Mesenchymal stem cell (in vitro differentiated cells and primary cell): ENCODE measurements at regions not wholly inside any gene's neighbourhood (a gene's known extent, or its start where the extent isn't known, plus 50 kb on each side); places are given as distances from the start of the nearest gene placed in this dataset.

Experiments
- DNase-seq: peaks from one replicate; pipeline ENCODE4 v3.0.0-alpha.2; 2013
- H2AFZ ChIP-seq: one replicate; pipeline ENCODE4 v1.6.1; 2013; ENCODE audit warnings: low read depth, mild to moderate bottlenecking, control low read depth, inconsistent platforms, low read length, moderate library complexity
- H2AK5ac ChIP-seq: 2 replicates; pipeline ENCODE4 v1.6.1; 2013; ENCODE audit warnings: low read length, moderate library complexity, mild to moderate bottlenecking, inconsistent platforms; ENCODE audit not compliant: severe bottlenecking
- H2BK120ac ChIP-seq: one replicate; pipeline ENCODE4 v1.6.1; 2013; ENCODE audit warnings: low read depth, mild to moderate bottlenecking, inconsistent platforms, low read length, moderate library complexity
- H2BK12ac ChIP-seq, 2 experiments: one replicate each; pipeline ENCODE4 v1.6.1; 2013; ENCODE audit warnings: inconsistent platforms in 2 of 2, low read length in 2 of 2, mild to moderate bottlenecking in 2 of 2, moderate library complexity in 2 of 2, control low read depth in 1 of 2
- H2BK15ac ChIP-seq: one replicate; pipeline ENCODE4 v1.6.1; 2013; ENCODE audit warnings: mild to moderate bottlenecking, low read depth, inconsistent platforms; ENCODE audit not compliant: poor library complexity, severe bottlenecking
- H2BK5ac ChIP-seq: 2 replicates; pipeline ENCODE4 v1.6.1; 2013; ENCODE audit warnings: low read depth, mild to moderate bottlenecking, low read length, control low read depth, inconsistent platforms; ENCODE audit not compliant: poor library complexity, severe bottlenecking
- H3K14ac ChIP-seq, 2 experiments: one replicate each; pipeline ENCODE4 v1.6.1; 2013; ENCODE audit warnings: inconsistent platforms in 2 of 2, low read length in 2 of 2, control low read depth in 1 of 2, mild to moderate bottlenecking in 1 of 2, moderate library complexity in 1 of 2
- H3K18ac ChIP-seq, 2 experiments: one replicate each; pipeline ENCODE4 v1.6.1; 2013; ENCODE audit warnings: inconsistent platforms in 2 of 2, low read length in 2 of 2, control low read depth in 1 of 2, low read depth in 1 of 2, mild to moderate bottlenecking in 1 of 2
- H3K23ac ChIP-seq, 2 experiments: one replicate each; pipeline ENCODE4 v1.6.1; 2013; ENCODE audit warnings: inconsistent platforms in 2 of 2, low read length in 2 of 2, mild to moderate bottlenecking in 2 of 2, moderate library complexity in 2 of 2, control low read depth in 1 of 2
- H3K27ac ChIP-seq: 2 replicates; pipeline ENCODE4 v1.5.1; 2013; ENCODE audit warnings: mild to moderate bottlenecking, moderate library complexity, low read length, control low read depth, inconsistent platforms; ENCODE audit not compliant: poor library complexity, severe bottlenecking
- H3K27me3 ChIP-seq, 2 experiments: 2 replicates each; pipeline versions ENCODE4 v1.6.1 to v1.7.0; 2013; ENCODE audit warnings: low read length in 2 of 2, mild to moderate bottlenecking in 2 of 2, moderate library complexity in 2 of 2, control low read depth in 1 of 2, inconsistent platforms in 1 of 2; ENCODE audit not compliant: control insufficient read depth in 1 of 2, insufficient read depth in 1 of 2
- H3K36me3 ChIP-seq, 2 experiments: 2 replicates each; pipeline versions ENCODE4 v1.6.1 to v1.7.0; 2013; ENCODE audit warnings: low read length in 2 of 2, control low read depth in 1 of 2, inconsistent platforms in 1 of 2, low read depth in 1 of 2, mild to moderate bottlenecking in 1 of 2; ENCODE audit not compliant: insufficient read depth in 2 of 2, control insufficient read depth in 1 of 2
- H3K4ac ChIP-seq, 2 experiments: one replicate each; pipeline ENCODE4 v1.6.1; 2013; ENCODE audit warnings: inconsistent platforms in 2 of 2, low read length in 2 of 2, mild to moderate bottlenecking in 2 of 2, moderate library complexity in 2 of 2, control low read depth in 1 of 2, low read depth in 1 of 2
- H3K4me1 ChIP-seq: 2 replicates; pipeline ENCODE4 v1.6.1; 2013; ENCODE audit warnings: low read depth, low read length, control low read depth; ENCODE audit not compliant: control insufficient read depth, insufficient read depth
- H3K4me2 ChIP-seq: 2 replicates; pipeline ENCODE4 v1.6.1; 2013; ENCODE audit warnings: low read length, mild to moderate bottlenecking, inconsistent platforms; ENCODE audit not compliant: poor library complexity, severe bottlenecking
- H3K4me3 ChIP-seq, 2 experiments: 2 replicates each; pipeline versions ENCODE4 v1.5.1 to v1.7.0; 2013; ENCODE audit warnings: low read length in 2 of 2, mild to moderate bottlenecking in 2 of 2, control low read depth in 1 of 2, low read depth in 1 of 2; ENCODE audit not compliant: insufficient read depth in 1 of 2
- H3K79me1 ChIP-seq: replicated peaks from 2 replicates; pipeline ENCODE4 v1.6.1; 2013; ENCODE audit warnings: mild to moderate bottlenecking, control low read depth, low read length, inconsistent platforms; ENCODE audit not compliant: poor library complexity, severe bottlenecking
- H3K9ac ChIP-seq: 2 replicates; pipeline ENCODE4 v1.7.0; 2013; ENCODE audit warnings: mild to moderate bottlenecking, low read length, moderate library complexity
- H3K9me3 ChIP-seq: 2 replicates; pipeline ENCODE4 v1.7.0; 2013; ENCODE audit warnings: mild to moderate bottlenecking, low read length; ENCODE audit not compliant: control insufficient read depth
- H4K8ac ChIP-seq: one replicate; pipeline ENCODE4 v1.6.1; 2013; ENCODE audit warnings: inconsistent platforms, mild to moderate bottlenecking, low read length, moderate library complexity
- H4K91ac ChIP-seq: one replicate; pipeline ENCODE4 v1.6.1; 2013; ENCODE audit warnings: mild to moderate bottlenecking, low read length, inconsistent platforms
- WGBS: methylation state at CpG from one replicate; pipeline ENCODE4 v1.1.7; 2013; ENCODE audit warnings: mixed read lengths; 5-methylcytosine and 5-hydroxymethylcytosine counted together

DNA sequence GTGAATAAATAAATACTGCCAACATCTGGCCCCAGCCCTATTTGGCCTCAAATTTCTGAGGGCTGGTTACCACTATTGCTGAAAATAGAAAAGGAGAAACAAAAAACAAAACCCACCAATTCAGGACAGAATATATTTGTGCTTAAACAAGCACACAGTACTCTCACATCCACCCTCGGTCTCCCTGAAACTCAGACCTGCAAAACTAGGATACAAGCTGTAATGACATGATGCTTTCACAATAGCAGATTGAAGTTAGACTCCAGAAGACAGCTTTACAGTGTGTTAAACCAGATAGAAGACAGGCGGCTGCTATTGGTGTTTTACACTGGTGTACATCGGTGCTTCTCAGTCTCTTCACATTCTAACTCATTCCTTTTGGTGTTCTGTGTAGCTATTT is 214.9 kb upstream of the DMRT1 start:
- Histone ChIP-seq H2AK5ac (no peak overlapping the region), H2BK5ac (no peak overlapping the region), H3K9ac (peak overlapping the region; percentile 73), H2BK12ac (no peak overlapping the region), H2AFZ (no peak overlapping the region), H3K27me3 (no peaks in the 10 kb centered on the region), H3K27ac (no peak overlapping the region), H3K9me3 (no peaks in the 10 kb centered on the region), H3K36me3 (no peaks in the 10 kb centered on the region), H2BK15ac (no peak overlapping the region), H2BK120ac (no peak overlapping the region), H4K91ac (no peak overlapping the region), H3K18ac (no peak overlapping the region), H3K23ac (no peak overlapping the region), H3K4ac (no peak overlapping the region), H3K4me3 (peak overlapping the region in 1 of 2 experiments; percentile 16), H4K8ac (no peak overlapping the region), H3K79me1 (no peaks in the 10 kb centered on the region), H3K4me1 (peaks cover 2% of the 10 kb centered on the region), H3K4me2 (no peak overlapping the region), H3K14ac (no peak overlapping the region)
- DNase-seq = no peak
- WGBS = 83% methylated on average over 2 of the region's 3 CpGs

GRCh38 chr9:627336-627970 is 214.0 kb upstream of the DMRT1 start:
- Histone ChIP-seq H3K36me3 (no peaks in the 10 kb centered on the region), H2AFZ (no peak overlapping the region), H4K8ac (no peak overlapping the region), H3K27me3 (no peaks in the 10 kb centered on the region), H3K4me3 (no peak overlapping the region), H2BK5ac (no peak overlapping the region), H3K9ac (no peak overlapping the region), H2BK120ac (no peak overlapping the region), H2AK5ac (no peak overlapping the region), H3K18ac (no peak overlapping the region), H3K79me1 (no peaks in the 10 kb centered on the region), H4K91ac (no peak overlapping the region), H3K4me1 (peaks cover 2% of the 10 kb centered on the region), H3K9me3 (no peaks in the 10 kb centered on the region), H2BK12ac (no peak overlapping the region), H3K14ac (no peak overlapping the region), H3K4me2 (no peak overlapping the region), H2BK15ac (no peak overlapping the region), H3K27ac (no peak overlapping the region), H3K4ac (no peak overlapping the region), H3K23ac (no peak overlapping the region)
- WGBS = 94% methylated on average over 1 of the region's 2 CpGs
- DNase-seq = no peak

- H3K79me1 ChIP-seq = no peaks in the 10 kb centered on the region
- H3K4ac ChIP-seq = no peak overlapping the region
- no peak overlapping the region for H2BK15ac ChIP-seq
- DNase-seq = no peak
- no peak overlapping the region for H3K23ac ChIP-seq
- H2BK12ac ChIP-seq = no peak overlapping the region
- H4K8ac ChIP-seq = no peak overlapping the region
- no peak overlapping the region for H2BK5ac ChIP-seq
- H2AFZ ChIP-seq = no peak overlapping the region
- no peak overlapping the region for H4K91ac ChIP-seq
- no peak overlapping the region for H3K4me3 ChIP-seq
- H3K9me3 ChIP-seq = no peaks in the 10 kb centered on the region
- 85% methylated on average over 2 of the region's 3 CpGs for WGBS
- H3K4me1 ChIP-seq = peaks cover 2% of the 10 kb centered on the region
- H3K4me2 ChIP-seq = no peak overlapping the region
- H3K14ac ChIP-seq = no peak overlapping the region
- no peak overlapping the region for H2AK5ac ChIP-seq
- no peaks in the 10 kb centered on the region for H3K36me3 ChIP-seq
- no peaks in the 10 kb centered on the region for H3K27me3 ChIP-seq
- H3K27ac ChIP-seq = no peak overlapping the region
- no peak overlapping the region for H3K18ac ChIP-seq
- H3K9ac ChIP-seq = no peak overlapping the region
- H2BK120ac ChIP-seq = no peak overlapping the region
Observed at GRCh38 chr9:629146-629545, 212.4 kb upstream of the DMRT1 start.

GRCh38 chr9:630817-631216 is 210.7 kb upstream of the DMRT1 start:
- no peak overlapping the region for H2AFZ ChIP-seq
- no peak overlapping the region for H2BK12ac ChIP-seq
- no peak overlapping the region for H3K4me2 ChIP-seq
- H3K4me1 ChIP-seq = peaks cover 2% of the 10 kb centered on the region
- H3K9ac ChIP-seq = no peak overlapping the region
- no peaks in the 10 kb centered on the region for H3K36me3 ChIP-seq
- no peak overlapping the region for H3K18ac ChIP-seq
- H4K8ac ChIP-seq = no peak overlapping the region
- no peaks in the 10 kb centered on the region for H3K27me3 ChIP-seq
- no peak overlapping the region for H2BK5ac ChIP-seq
- H3K23ac ChIP-seq = no peak overlapping the region
- no peak for DNase-seq
- H2BK120ac ChIP-seq = no peak overlapping the region
- H3K9me3 ChIP-seq = peaks cover 2% of the 10 kb centered on the region
- H3K4ac ChIP-seq = no peak overlapping the region
- WGBS = 89% methylated on average over 5 of the region's 7 CpGs
- H4K91ac ChIP-seq = no peak overlapping the region
- H2BK15ac ChIP-seq = no peak overlapping the region
- no peak overlapping the region for H3K14ac ChIP-seq
- no peaks in the 10 kb centered on the region for H3K79me1 ChIP-seq
- no peak overlapping the region for H2AK5ac ChIP-seq
- H3K4me3 ChIP-seq = no peak overlapping the region
- H3K27ac ChIP-seq = no peak overlapping the region
